MCF 10A (cell line): ENCODE measurements at regions not wholly inside any gene's neighbourhood (a gene's known extent, or its start where the extent isn't known, plus 50 kb on each side); places are given as distances from the start of the nearest gene placed in this dataset.

Source experiments
- BruUV-seq: library from RNA; stranded (reverse); fragments of 400-500 nt; replicated peaks from 2 replicates; lab custom pipeline; 2021; lab: Mats Ljungman, UMichigan
- CTCF ChIA-PET: fragments of 300-600 bp; sonication (Branson Sonifier 250); formaldehyde crosslinking; extraction: SDS; loops from one replicate; lab custom pipeline; 2021; ENCODE audit warnings: antibody characterized with exemption, inconsistent platforms; lab: Yijun Ruan, JAX
- POLR2A ChIA-PET: fragments of 300-600, 350-650 bp; sonication (Branson Sonifier 250); formaldehyde crosslinking; extraction: SDS; loops from one replicate; lab custom pipeline; 2020; ENCODE audit warnings: antibody characterized with exemption, inconsistent platforms; lab: Yijun Ruan, JAX
- DNase-seq: peaks from one replicate; pipeline ENCODE4 v3.0.0-alpha.2; 2018; ENCODE audit not compliant: unreplicated experiment
- H3K27ac Mint-ChIP-seq: one replicate; pipeline ENCODE4 v1.8.0; 2022; ENCODE audit warnings: mild to moderate bottlenecking, low read depth, mixed read lengths; ENCODE audit not compliant: unreplicated experiment
- H3K27me3 Mint-ChIP-seq: one replicate; pipeline ENCODE4 v1.8.0; 2022; ENCODE audit warnings: mixed read lengths; ENCODE audit not compliant: insufficient read depth, unreplicated experiment
- H3K36me3 Mint-ChIP-seq: one replicate; pipeline ENCODE4 v1.8.0; 2022; ENCODE audit warnings: mild to moderate bottlenecking, moderate library complexity, mixed read lengths; ENCODE audit not compliant: insufficient read depth, unreplicated experiment
- H3K4me1 Mint-ChIP-seq: one replicate; pipeline ENCODE4 v1.8.0; 2022; ENCODE audit warnings: mixed read lengths; ENCODE audit not compliant: insufficient read depth, unreplicated experiment
- H3K4me3 Mint-ChIP-seq: one replicate; pipeline ENCODE4 v1.8.0; 2022; ENCODE audit warnings: mild to moderate bottlenecking, moderate library complexity, mixed read lengths; ENCODE audit not compliant: unreplicated experiment
- H3K9me3 Mint-ChIP-seq: one replicate; pipeline ENCODE4 v1.8.0; 2022; ENCODE audit warnings: mixed read lengths; ENCODE audit not compliant: unreplicated experiment
- CTCF ChIP-seq: fragments of 200-600 bp; IDR thresholded peaks from one replicate; pipeline ENCODE4 v1.8.0; 2022; ENCODE audit warnings: antibody characterized with exemption, mild to moderate bottlenecking; ENCODE audit not compliant: unreplicated experiment
- intact Hi-C: fragments of 100-400 bp; cut with micrococcal nuclease; formaldehyde crosslinking; loops from 2 replicates; pipeline ENCODE4 v1.14.1; 2022

GRCh38 chr20:52098186-52098585 lies 93.4 kb downstream of the ZFP64 start:
- no peak for DNase-seq
- POLR2A ChIA-PET: no interaction called here
- no peak overlapping the region for H3K27ac Mint-ChIP-seq

GRCh38 chr20:52096117-52096516 lies 95.5 kb downstream of the ZFP64 start:
- BruUV-seq: no TSS peak

More at GRCh38 chr20:52098186-52098585, 93.4 kb downstream of the ZFP64 start:
- no peaks in the 10 kb centered on the region for H3K9me3 Mint-ChIP-seq
- CTCF ChIA-PET: interaction anchor here (0.6 to 0.7 kb wide), 4 partner anchors 17 to 380 kb away, joined by 3 to 5 read pairs (median 3); no protein-coding TSS in a partner anchor
- H3K4me1 Mint-ChIP-seq: no peaks in the 10 kb centered on the region
- no peak for TF ChIP-seq CTCF
- no peaks in the 10 kb centered on the region for H3K36me3 Mint-ChIP-seq
- BruUV-seq: no TSS peak
- H3K27me3 Mint-ChIP-seq: no peaks in the 10 kb centered on the region
- H3K4me3 Mint-ChIP-seq: no peak overlapping the region
- intact Hi-C loops: no loop called here

GRCh38 chr20:52094693-52095092 lies 96.9 kb downstream of the ZFP64 start:
- TF ChIP-seq CTCF: no peak
- DNase-seq: no peak
- no TSS peak for BruUV-seq
- H3K9me3 Mint-ChIP-seq: no peaks in the 10 kb centered on the region
- CTCF ChIA-PET: interaction anchor here (0.8 to 2.7 kb wide), 5 partner anchors 11 to 769 kb away, joined by 3 to 13 read pairs (median 3); no protein-coding TSS in a partner anchor
- H3K4me1 Mint-ChIP-seq: no peaks in the 10 kb centered on the region
- no peaks in the 10 kb centered on the region for H3K36me3 Mint-ChIP-seq
- POLR2A ChIA-PET: no interaction called here
- no peaks in the 10 kb centered on the region for H3K27me3 Mint-ChIP-seq
- H3K27ac Mint-ChIP-seq: no peak overlapping the region
- no peak overlapping the region for H3K4me3 Mint-ChIP-seq
- intact Hi-C loops: no loop called here

More at GRCh38 chr20:52096117-52096516, 95.5 kb downstream of the ZFP64 start:
- TF ChIP-seq CTCF: no peak
- Mint-ChIP-seq H3K9me3 (no peaks in the 10 kb centered on the region), H3K4me3 (no peak overlapping the region), H3K27ac (no peak overlapping the region), H3K4me1 (no peaks in the 10 kb centered on the region), H3K27me3 (no peaks in the 10 kb centered on the region), H3K36me3 (no peaks in the 10 kb centered on the region)
- no peak for DNase-seq
- intact Hi-C loops: no loop called here
- ChIA-PET POLR2A (no interaction called here), CTCF (interaction anchor here (0.6 to 1.4 kb wide), 3 partner anchors 9 to 501 kb away, joined by 3 to 8 read pairs (median 5); no protein-coding TSS in a partner anchor)

- H3K36me3 Mint-ChIP-seq: no peaks in the 10 kb centered on the region
- no peak overlapping the region for H3K27ac Mint-ChIP-seq
- no peaks in the 10 kb centered on the region for H3K4me1 Mint-ChIP-seq
- POLR2A ChIA-PET: interaction anchor here (0.8 kb wide), 1 partner anchor 37 kb away, joined by 3 read pairs; no protein-coding TSS in a partner anchor
- no peaks in the 10 kb centered on the region for H3K9me3 Mint-ChIP-seq
- CTCF ChIA-PET: interaction anchor here (2.7 kb wide), 1 partner anchor 9 kb away, joined by 13 read pairs; no protein-coding TSS in a partner anchor
- no peaks in the 10 kb centered on the region for H3K27me3 Mint-ChIP-seq
- intact Hi-C loops: no loop called here
- TF ChIP-seq CTCF: no peak
- no peak overlapping the region for H3K4me3 Mint-ChIP-seq
- BruUV-seq: no TSS peak
- DNase-seq: no peak
Measured at GRCh38 chr20:52093575-52093974, 98.0 kb downstream of the ZFP64 start.
